ENCODE measurements at regions not wholly inside any gene's neighbourhood (a gene's known extent, or its start where the extent isn't known, plus 50 kb on each side); places are given as distances from the start of the nearest gene placed in this dataset.

DNA sequence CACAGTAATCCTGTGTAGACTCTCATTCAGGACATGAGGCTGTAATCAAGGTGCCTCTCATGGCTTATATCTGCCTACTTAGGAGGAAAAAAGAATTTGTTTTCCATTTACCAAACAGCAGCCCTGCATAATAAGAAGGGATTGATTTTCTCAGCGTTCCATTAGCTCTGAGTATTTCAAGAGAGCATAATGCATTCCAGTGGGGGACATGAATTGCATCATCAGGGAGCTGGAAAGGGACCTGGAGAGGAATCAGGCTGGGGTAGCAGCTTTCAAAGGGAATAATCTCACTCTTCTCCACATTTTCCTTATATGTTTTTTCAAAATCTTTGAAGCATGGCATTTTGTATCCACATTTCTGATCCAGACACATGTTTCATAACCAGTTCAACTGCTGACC, 150.6 kb upstream of the ANKRD28 start:
- Mint-ChIP-seq H3K27me3 (ENCODE audit: unreplicated experiment) (peaks cover 2% of the 10 kb centered on the region), H3K4me3 (ENCODE audit: unreplicated experiment) (no peak overlapping the region), H3K27ac (ENCODE audit: unreplicated experiment) (no peak overlapping the region), H3K4me1 (ENCODE audit: unreplicated experiment) (no peaks in the 10 kb centered on the region), H3K9me3 (ENCODE audit: unreplicated experiment) (no peaks in the 10 kb centered on the region), H3K36me3 (ENCODE audit: low read depth, unreplicated experiment) (no peaks in the 10 kb centered on the region)
- TF ChIP-seq, protein P1, sequence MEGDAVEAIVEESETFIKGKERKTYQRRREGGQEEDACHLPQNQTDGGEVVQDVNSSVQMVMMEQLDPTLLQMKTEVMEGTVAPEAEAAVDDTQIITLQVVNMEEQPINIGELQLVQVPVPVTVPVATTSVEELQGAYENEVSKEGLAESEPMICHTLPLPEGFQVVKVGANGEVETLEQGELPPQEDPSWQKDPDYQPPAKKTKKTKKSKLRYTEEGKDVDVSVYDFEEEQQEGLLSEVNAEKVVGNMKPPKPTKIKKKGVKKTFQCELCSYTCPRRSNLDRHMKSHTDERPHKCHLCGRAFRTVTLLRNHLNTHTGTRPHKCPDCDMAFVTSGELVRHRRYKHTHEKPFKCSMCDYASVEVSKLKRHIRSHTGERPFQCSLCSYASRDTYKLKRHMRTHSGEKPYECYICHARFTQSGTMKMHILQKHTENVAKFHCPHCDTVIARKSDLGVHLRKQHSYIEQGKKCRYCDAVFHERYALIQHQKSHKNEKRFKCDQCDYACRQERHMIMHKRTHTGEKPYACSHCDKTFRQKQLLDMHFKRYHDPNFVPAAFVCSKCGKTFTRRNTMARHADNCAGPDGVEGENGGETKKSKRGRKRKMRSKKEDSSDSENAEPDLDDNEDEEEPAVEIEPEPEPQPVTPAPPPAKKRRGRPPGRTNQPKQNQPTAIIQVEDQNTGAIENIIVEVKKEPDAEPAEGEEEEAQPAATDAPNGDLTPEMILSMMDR (IDR thresholded peaks at IDR 0.05; ENCODE audit: unreplicated experiment), result no peak
- no peak for DNase-seq (ENCODE audit: low spot score)

DNA sequence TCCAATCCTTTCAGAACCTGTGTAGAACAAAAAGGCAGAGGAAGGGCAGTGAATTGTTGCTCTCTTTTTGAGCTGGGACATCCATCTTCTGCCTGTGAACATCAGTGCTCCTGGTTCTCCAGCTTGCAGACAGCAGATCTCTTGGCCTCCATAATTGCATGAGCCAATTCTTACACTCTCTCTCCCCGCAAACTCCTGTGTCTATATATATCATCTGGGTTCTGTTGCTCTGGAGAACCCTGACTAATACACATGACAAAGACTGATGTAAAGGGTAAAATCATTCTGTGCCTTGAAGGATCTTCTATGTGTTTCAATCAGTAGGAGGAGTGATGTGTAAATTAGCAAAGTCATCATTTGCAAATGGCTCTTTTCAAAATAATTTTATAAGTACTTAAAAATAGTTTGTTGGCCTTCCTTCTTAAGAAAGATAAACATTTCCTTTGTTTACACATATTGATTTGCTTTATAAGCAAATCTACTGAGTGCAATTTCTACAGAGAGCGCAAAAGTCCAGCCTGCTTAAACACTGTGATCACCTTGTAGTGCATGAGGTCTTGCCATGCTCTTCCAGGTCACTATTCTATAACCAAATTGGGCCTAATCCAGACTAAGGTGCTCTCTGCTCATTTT, 154.9 kb upstream of the ANKRD28 start:
- H3K27ac Mint-ChIP-seq (ENCODE audit: unreplicated experiment), result no peak overlapping the region
- H3K27me3 Mint-ChIP-seq (ENCODE audit: unreplicated experiment), result peaks cover 4% of the 10 kb centered on the region
- no peaks in the 10 kb centered on the region for H3K4me1 Mint-ChIP-seq (ENCODE audit: unreplicated experiment)
- DNase-seq (ENCODE audit: low spot score), result no peak
- no peaks in the 10 kb centered on the region for H3K9me3 Mint-ChIP-seq (ENCODE audit: unreplicated experiment)
- H3K36me3 Mint-ChIP-seq (ENCODE audit: low read depth, unreplicated experiment), result no peaks in the 10 kb centered on the region
- TF ChIP-seq, protein P1 (IDR thresholded peaks at IDR 0.05; ENCODE audit: unreplicated experiment), result no peak
- H3K4me3 Mint-ChIP-seq (ENCODE audit: unreplicated experiment), result no peak overlapping the region

DNA sequence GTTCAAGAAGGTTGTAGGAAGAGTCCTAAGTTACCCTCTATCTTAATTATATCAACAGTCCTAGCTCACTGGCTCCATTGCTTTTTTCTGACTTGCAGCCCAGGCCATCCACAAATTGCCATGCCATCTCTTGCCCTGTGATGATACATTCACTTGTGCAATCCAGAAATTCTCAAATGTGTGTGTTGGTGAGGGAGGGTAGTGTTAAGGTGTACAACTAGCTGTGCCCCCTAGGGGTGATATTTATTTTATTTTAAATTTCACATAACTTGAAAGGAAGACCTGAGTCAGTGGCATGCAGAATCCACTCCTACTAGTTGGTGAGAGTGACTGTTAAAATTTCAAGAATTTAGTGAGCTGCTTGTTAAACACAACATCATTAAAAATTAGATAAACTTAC, 156.1 kb upstream of the ANKRD28 start:
- Mint-ChIP-seq H3K36me3 (ENCODE audit: low read depth, unreplicated experiment) (no peaks in the 10 kb centered on the region), H3K27me3 (ENCODE audit: unreplicated experiment) (peaks cover 4% of the 10 kb centered on the region), H3K4me1 (ENCODE audit: unreplicated experiment) (no peaks in the 10 kb centered on the region), H3K27ac (ENCODE audit: unreplicated experiment) (no peak overlapping the region), H3K9me3 (ENCODE audit: unreplicated experiment) (no peaks in the 10 kb centered on the region), H3K4me3 (ENCODE audit: unreplicated experiment) (no peak overlapping the region)
- no peak for DNase-seq (ENCODE audit: low spot score)
- TF ChIP-seq, protein P1 (IDR thresholded peaks at IDR 0.05; ENCODE audit: unreplicated experiment), result no peak

DNA sequence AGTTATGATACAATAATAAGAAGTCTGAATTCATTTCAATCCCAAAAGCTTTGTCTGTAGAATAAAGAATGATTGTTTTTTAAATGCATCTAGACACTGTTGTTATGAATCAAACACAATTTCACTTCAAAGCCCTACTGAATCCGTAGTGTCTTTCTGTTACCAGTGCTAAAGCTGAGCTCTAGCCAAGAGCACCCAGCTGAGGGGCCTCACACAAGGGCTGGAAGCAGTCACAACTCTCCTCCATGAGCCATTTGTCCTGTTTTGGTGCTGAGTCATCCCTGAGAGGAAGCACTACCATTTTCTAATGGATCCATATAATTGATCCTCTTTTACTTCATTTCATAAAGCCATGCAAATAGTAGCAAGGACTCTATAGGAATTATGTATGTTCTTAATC, 158.2 kb upstream of the ANKRD28 start:
- H3K4me3 Mint-ChIP-seq (ENCODE audit: unreplicated experiment), result no peak overlapping the region
- no peak for DNase-seq (ENCODE audit: low spot score)
- H3K9me3 Mint-ChIP-seq (ENCODE audit: unreplicated experiment), result no peaks in the 10 kb centered on the region
- H3K27ac Mint-ChIP-seq (ENCODE audit: unreplicated experiment), result no peak overlapping the region
- H3K36me3 Mint-ChIP-seq (ENCODE audit: low read depth, unreplicated experiment), result no peaks in the 10 kb centered on the region
- no peaks in the 10 kb centered on the region for H3K4me1 Mint-ChIP-seq (ENCODE audit: unreplicated experiment)
- H3K27me3 Mint-ChIP-seq (ENCODE audit: unreplicated experiment), result peaks cover 2% of the 10 kb centered on the region
- TF ChIP-seq, protein P1 (IDR thresholded peaks at IDR 0.05; ENCODE audit: unreplicated experiment), result no peak

DNA sequence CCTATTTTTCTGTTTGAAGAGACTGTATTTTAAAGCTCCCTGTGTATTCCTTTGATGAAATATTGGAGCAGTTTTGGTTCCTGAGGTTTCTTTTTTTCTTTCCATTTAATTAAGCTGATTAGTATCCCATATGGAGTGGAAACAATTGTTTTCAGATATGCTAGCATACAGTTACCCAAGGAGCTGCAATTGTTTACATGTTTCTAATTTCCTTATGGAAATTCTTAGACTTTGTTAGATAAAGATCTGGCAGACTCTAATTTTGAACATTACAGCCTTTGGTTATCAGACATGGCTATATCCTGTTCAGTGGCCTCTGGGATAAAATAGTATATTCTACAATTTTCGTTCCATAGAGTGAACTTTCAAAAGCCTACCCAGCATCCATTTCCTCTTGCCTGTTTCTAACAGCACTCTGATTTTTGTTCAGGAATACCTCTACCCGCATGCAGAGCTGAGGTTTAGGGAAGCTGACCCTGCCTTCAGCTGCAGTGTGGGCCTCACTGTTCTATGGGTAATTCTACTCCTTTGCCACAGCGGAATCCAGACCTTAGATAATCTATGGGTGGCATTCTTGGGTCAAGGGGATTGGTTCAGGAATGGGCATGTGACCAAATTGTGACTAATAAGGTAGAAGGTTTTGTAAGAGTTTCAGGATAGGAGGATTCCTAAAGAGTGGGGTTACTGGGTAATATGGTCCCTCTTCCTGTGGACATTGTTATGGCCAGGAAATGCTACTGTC, 161.1 kb upstream of the ANKRD28 start:
- peaks cover 2% of the 10 kb centered on the region for H3K27me3 Mint-ChIP-seq (ENCODE audit: unreplicated experiment)
- H3K4me3 Mint-ChIP-seq (ENCODE audit: unreplicated experiment), result no peak overlapping the region
- no peaks in the 10 kb centered on the region for H3K9me3 Mint-ChIP-seq (ENCODE audit: unreplicated experiment)
- no peaks in the 10 kb centered on the region for H3K4me1 Mint-ChIP-seq (ENCODE audit: unreplicated experiment)
- H3K36me3 Mint-ChIP-seq (ENCODE audit: low read depth, unreplicated experiment), result no peaks in the 10 kb centered on the region
- no peak for DNase-seq (ENCODE audit: low spot score)
- TF ChIP-seq, protein P1 (IDR thresholded peaks at IDR 0.05; ENCODE audit: unreplicated experiment), result no peak
- H3K27ac Mint-ChIP-seq (ENCODE audit: unreplicated experiment), result no peak overlapping the region

Data from endothelial cell (in vitro differentiated cells).